Retinal pigment epithelial cell (primary cell): ENCODE measurements at regions not wholly inside any gene's neighbourhood (a gene's known extent, or its start where the extent isn't known, plus 50 kb on each side); places are given as distances from the start of the nearest gene placed in this dataset.
"Not testable (repeated sequence)": the region's sequence is repeated elsewhere in the genome, so short reads cannot be mapped to it uniquely, and the experiment has no call there.

Source experiments
- DNase-seq: peaks from one replicate; pipeline ENCODE4 v3.0.0-alpha.2; 2010; ENCODE audit warnings: low read depth
- H3K4me3 ChIP-seq: 2 replicates; pipeline ENCODE4 v1.5.1; 2011; ENCODE audit warnings: mild to moderate bottlenecking, low read length, control low read depth, moderate library complexity
- CTCF ChIP-seq: conservative IDR thresholded peaks from 2 replicates; pipeline ENCODE4 v1.5.1; 2011; ENCODE audit warnings: low read depth, low read length, control low read depth, inconsistent platforms

DNA sequence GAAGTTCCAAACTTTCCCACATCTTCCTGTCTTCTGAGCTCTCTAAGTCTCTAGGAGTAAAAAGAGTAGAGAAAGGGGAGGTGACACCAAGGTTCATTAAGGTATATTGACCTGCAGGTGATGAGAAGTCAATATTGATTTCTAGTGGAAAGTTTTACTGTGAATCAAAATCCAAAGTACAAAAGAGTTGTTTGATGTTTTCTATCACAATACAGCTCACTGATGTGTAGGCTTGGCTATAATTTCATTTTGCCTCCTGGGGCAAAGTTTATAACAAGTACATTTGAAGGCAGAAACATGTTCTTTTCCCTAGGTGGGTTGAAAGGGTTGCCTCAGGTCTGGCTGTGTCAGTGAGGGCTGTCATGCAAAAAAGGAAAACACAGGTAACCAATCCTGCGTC, 65.2 kb upstream of the LRPPRC start:
- H3K4me3 ChIP-seq = no peak overlapping the region
- no peak for DNase-seq
- no peak for TF ChIP-seq CTCF

DNA sequence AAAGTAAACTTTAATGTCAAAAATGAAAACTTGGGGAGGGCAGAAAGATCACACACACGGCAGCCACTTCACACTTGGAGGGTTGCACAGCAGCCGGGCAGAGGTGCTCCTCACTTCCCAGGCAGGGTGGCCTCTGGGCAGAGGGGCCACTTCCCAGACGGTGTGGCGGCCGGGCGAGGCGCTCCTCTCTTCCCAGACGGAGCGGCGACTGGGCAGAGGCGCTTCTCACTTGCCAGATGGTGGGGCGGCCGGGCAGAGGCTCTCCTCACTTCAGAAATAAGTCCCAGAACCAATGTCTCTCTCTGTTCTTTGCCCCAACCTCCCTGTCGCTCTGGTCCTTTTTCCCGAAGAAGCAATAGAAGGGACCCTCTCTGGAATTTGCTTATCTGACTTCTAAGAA, 65.7 kb upstream of the LRPPRC start:
- no peak for TF ChIP-seq CTCF
- H3K4me3 ChIP-seq = no peak overlapping the region
- no peak for DNase-seq

- DNase-seq = no peak
- no peak overlapping the region for H3K4me3 ChIP-seq
- TF ChIP-seq CTCF = no peak
Measured at GRCh38 chr2:44061876-44062275, 66.1 kb upstream of the LRPPRC start.

- no peak for TF ChIP-seq CTCF
- DNase-seq = no peak
- no peak overlapping the region for H3K4me3 ChIP-seq
Measured at GRCh38 chr2:44063033-44063432, 67.2 kb upstream of the LRPPRC start.

GRCh38 chr2:44064281-44064680, 68.5 kb upstream of the LRPPRC start:
- H3K4me3 ChIP-seq, DNase-seq: not testable (repeated sequence)

DNA sequence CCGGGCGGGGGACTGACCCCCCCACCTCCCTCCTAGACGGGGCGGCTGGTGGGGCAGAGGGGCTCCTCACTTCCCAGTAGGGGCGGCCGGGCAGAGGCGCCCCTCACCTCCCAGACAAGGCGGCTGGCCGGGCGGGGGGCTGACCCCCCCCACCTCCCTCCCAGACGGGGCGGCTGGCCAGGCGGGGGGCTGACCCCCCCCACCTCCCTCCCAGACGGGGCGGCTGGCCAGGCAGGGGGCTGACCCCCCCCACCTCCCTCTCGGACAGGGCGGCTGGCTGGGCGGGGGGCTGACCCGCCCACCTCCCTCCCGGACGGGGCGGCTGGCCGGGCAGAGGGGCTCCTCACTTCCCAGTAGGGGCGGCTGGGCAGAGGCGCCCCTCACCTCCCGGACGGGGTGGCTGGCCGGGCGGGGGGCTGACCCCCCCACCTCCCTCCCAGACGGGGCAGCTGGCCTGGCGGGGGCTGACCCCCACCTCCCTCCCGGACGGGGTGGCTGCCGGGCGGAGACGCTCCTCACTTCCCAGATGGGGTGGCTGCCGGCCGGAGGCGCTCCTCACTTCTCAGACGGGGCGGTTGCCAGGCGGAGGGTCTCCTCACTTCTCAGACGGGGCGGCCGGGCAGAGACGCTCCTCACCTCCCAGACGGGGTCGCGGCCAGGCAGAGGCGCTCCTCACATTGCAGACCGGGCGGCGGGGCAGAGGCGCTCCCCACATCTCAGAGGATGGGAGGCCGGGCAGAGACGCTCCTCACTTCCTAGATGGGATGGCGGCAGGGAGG, 71.4 kb upstream of the LRPPRC start:
- not testable (repeated sequence) for H3K4me3 ChIP-seq

GRCh38 chr2:44067791-44068181, 72.0 kb upstream of the LRPPRC start:
- not testable (repeated sequence) for DNase-seq, H3K4me3 ChIP-seq

More for the DNA sequence above, 71.4 kb upstream of the LRPPRC start:
- DNase-seq = not testable (repeated sequence)

DNA sequence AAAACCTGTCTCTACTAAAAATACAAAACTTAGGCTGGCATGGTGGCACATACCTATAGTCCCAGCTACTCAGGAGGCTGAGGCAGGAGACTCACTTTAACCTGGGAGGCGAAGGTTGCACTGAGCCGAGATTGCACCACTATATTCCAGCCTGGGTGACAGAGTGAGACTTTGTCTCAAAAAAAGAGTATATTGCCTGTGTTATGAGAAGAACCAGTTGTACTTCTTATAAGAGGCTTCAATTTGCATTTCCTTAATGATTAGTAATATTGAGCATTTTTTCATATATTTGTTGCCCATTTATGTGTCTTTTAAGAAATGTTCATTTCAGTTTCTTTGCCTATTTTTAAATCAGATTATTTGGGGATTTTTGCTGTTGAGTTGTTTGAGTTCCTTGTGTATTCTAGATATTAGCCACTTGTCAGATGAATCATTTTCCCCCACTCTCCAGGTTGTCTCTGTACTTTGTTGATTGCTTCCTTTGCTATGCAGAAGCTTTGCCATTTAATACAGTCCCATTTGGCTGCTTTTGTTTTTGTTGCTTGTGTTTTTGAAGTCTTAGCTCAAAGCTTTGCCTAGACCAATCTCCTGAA, 75.8 kb upstream of the LRPPRC start:
- H3K4me3 ChIP-seq = no peak overlapping the region
- TF ChIP-seq CTCF = no peak
- no peak for DNase-seq

- DNase-seq, H3K4me3 ChIP-seq: not testable (repeated sequence)
Measured at GRCh38 chr2:44073667-44074066, 77.9 kb upstream of the LRPPRC start.

DNA sequence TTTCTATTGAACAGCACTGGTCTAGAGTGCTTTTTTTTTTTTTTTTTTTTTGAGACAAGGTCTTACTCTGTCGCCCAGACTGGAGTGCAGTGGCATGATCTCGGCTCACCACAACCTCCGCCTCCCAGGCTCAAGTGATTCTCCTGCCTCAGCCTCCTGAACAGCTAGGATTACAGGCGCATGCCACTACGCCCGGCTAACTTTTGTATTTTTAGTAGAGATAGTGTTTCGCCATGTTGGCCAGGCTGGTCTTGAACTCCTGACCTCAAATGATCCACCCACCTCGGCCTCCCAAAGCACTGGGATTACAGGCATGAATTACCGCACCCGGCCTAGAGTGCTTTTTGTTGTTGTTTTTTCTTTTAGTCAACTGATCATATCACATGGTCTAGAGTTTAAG, 79.0 kb upstream of the LRPPRC start:
- not testable (repeated sequence) for DNase-seq

More for the DNA sequence above, 79.0 kb upstream of the LRPPRC start:
- not testable (repeated sequence) for H3K4me3 ChIP-seq
